ENCODE measurements at regions not wholly inside any gene's neighbourhood (a gene's known extent, or its start where the extent isn't known, plus 50 kb on each side); places are given as distances from the start of the nearest gene placed in this dataset.

DNA sequence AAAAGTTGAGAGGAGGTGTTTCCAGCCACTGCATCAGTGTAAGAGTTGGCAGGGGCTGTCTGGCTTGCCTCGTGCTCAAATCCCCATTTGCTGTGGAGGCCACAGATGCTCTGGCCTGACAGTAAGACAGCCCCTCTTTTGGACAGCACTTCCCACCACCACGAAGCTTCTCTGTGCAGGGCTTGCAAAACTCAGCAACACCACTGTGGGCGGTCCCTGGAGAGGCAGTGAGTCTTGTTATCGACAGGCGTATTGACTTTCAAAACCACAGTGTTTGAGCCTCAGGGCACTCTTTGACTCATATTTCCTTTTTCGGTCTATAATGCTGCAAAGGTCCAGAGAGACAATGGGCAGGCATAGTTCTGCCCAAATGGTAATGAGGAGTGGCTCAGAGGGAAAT, 539.5 kb downstream of the EBF1 start:
- 68% methylated on average over 6 of the region's 6 CpGs for WGBS
- no peak overlapping the region for H3K4me3 ChIP-seq (ENCODE audit: low read depth, low read length)
- H3K36me3 ChIP-seq (ENCODE audit: insufficient read depth) = no peaks in the 10 kb centered on the region
- no peak for DNase-seq (ENCODE audit: extremely low spot score)
- H3K4me1 ChIP-seq (ENCODE audit: insufficient read depth) = no peaks in the 10 kb centered on the region
- no peak overlapping the region for H3K27ac ChIP-seq (ENCODE audit: low read depth)

DNA sequence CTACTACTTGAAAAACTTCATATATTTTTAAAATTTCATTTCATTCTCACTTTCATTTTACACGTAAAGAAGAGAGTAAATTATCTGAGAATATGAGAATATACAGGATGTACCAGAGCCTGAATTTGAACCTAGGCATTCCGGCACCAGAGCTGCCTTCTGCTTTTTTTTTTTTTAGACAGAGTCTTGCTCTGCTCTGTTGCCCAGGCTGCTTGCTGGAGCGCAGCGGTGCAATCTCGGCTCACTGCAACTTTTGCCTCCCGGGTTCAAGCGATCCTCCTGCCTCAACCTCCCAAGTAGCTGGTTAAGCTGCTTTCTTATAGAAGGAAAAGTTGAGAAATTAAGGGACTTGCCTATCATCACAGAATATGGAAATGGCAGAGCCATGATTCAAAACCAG, 540.1 kb downstream of the EBF1 start:
- Histone ChIP-seq H3K27ac (ENCODE audit: low read depth) (no peak overlapping the region), H3K36me3 (ENCODE audit: insufficient read depth) (no peaks in the 10 kb centered on the region), H3K4me1 (ENCODE audit: insufficient read depth) (no peaks in the 10 kb centered on the region), H3K4me3 (ENCODE audit: low read depth, low read length) (no peak overlapping the region)
- WGBS = 93% methylated on average over 7 of the region's 7 CpGs
- DNase-seq (ENCODE audit: extremely low spot score) = no peak

DNA sequence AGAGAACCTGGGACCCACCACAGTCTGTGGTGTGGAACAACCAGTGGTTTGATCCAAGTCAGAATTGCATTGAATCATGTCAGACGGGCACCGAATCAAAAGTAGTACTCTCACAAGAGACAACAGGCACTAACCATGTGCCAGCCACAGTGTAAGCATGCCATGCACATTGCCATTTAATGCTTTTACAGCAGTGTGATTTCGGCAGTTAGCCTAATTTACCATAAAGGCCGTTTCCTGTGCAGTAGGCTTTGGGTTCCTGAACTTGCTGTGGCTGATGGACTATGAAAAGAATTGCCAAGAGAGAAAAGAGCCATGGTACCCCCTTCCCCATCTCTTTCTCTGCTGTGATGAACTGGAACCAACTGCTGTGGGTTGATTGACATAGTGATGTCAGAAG, 540.6 kb downstream of the EBF1 start:
- no peaks in the 10 kb centered on the region for H3K4me1 ChIP-seq (ENCODE audit: insufficient read depth)
- no peaks in the 10 kb centered on the region for H3K36me3 ChIP-seq (ENCODE audit: insufficient read depth)
- no peak overlapping the region for H3K27ac ChIP-seq (ENCODE audit: low read depth)
- DNase-seq (ENCODE audit: extremely low spot score) = no peak
- no peak overlapping the region for H3K4me3 ChIP-seq (ENCODE audit: low read depth, low read length)
- 82% methylated on average over 4 of the region's 4 CpGs for WGBS

DNA sequence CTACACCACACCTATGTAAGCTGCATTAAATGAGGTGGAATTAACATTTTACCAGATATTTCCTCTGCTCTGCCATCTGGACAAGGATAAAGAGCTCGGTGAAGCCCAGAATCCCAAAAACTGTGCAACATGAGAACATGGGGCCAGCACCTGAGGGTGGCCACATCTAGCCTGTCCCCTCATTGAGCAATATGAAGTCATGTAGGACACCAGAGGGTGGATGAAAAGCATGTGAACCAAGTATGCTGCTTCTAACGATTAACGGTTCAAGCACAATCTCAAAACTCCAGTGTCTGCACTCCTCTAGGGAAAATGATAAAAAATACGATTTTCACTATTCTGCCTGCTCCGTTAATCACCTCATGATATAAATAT, 545.8 kb downstream of the EBF1 start:
- Histone ChIP-seq H3K27ac (ENCODE audit: low read depth) (no peak overlapping the region), H3K4me3 (ENCODE audit: low read depth, low read length) (no peak overlapping the region), H3K4me1 (ENCODE audit: insufficient read depth) (no peaks in the 10 kb centered on the region), H3K36me3 (ENCODE audit: insufficient read depth) (no peaks in the 10 kb centered on the region)
- DNase-seq (ENCODE audit: extremely low spot score) = no peak
- WGBS = 81% methylated on average over 5 of the region's 5 CpGs

DNA sequence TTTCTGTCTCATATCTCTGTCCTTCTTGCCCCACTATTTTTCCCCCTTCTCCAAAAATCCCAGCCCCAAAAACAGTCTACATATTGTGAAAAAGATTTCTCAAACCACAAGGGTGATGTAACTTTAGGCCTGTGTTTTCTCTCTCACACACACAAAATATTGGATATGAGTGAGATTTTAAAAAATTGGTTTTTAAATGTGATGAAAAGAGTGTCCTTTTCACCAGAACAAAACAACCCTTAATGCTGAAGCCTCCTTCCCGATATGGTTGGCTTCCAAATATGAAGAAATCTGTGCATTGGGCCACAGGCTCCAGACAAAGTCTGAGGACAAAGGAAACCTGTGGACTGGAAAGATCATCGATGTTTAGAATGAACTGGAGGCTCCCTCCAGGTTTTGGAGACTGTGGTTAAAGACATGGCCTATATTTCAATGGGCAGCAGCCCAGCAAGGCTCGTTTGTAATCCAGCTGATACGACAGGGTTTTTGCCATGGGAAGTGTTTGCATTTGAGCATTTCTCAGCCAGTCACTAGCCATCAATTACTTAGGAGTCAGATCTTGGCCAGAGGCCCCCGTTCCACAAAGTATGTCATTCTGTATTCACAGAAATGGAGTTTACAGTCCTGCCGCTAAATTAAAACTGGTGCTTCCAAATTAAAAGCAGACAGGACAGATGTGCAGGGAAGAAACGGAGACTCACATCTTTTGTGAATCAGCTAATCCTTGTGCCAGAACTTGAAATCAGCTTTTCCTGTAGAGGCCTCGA, 546.3 kb downstream of the EBF1 start:
- Histone ChIP-seq H3K27ac (ENCODE audit: low read depth) (no peak overlapping the region), H3K36me3 (ENCODE audit: insufficient read depth) (no peaks in the 10 kb centered on the region), H3K4me3 (ENCODE audit: low read depth, low read length) (no peak overlapping the region), H3K4me1 (ENCODE audit: insufficient read depth) (no peaks in the 10 kb centered on the region)
- DNase-seq (ENCODE audit: extremely low spot score) = peak; percentile 8
- 40% methylated on average over 8 of the region's 8 CpGs for WGBS

DNA sequence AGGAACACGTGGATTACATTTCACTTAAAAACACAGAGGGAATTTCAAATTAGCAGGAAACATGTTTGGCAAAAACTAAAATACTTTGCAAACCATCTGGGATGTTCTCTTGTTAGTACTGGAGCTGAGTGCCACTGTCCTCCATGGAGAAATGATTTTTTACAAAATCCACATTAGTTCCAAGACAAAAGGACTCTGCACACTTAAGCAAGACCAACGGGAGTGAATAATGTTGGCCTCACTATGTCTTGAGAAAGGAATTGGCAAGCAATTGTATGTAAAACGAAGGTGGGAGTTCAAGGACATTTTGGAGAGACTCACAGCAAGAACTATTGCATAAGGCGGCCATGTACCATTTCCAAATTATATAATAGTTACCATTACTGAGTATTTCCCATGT, 547.5 kb downstream of the EBF1 start:
- H3K4me3 ChIP-seq (ENCODE audit: low read depth, low read length) = no peak overlapping the region
- H3K27ac ChIP-seq (ENCODE audit: low read depth) = no peak overlapping the region
- H3K4me1 ChIP-seq (ENCODE audit: insufficient read depth) = no peaks in the 10 kb centered on the region
- H3K36me3 ChIP-seq (ENCODE audit: insufficient read depth) = no peaks in the 10 kb centered on the region
- WGBS = 75% methylated on average over 4 of the region's 4 CpGs
- no peak for DNase-seq (ENCODE audit: extremely low spot score)

DNA sequence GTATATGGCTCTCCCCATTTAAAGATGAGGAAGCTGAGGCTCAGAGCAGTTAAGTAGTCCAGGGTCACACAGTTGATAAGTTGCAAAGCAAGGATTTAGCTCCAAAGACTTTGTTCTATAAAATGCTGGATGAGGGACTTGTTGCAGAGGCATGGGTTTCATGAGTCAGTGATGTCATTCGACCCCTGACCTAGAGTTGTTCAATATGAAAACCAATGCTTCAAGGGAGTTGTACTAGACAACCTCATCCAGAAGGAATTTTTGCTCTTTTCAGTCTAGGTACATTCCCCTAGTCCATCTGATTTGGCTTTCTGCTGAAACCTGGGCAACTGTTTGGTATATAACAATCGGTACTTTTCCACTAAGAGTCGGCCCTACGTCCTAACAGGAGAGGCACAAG, 550.4 kb downstream of the EBF1 start:
- no peak for DNase-seq (ENCODE audit: extremely low spot score)
- Histone ChIP-seq H3K4me1 (ENCODE audit: insufficient read depth) (no peaks in the 10 kb centered on the region), H3K36me3 (ENCODE audit: insufficient read depth) (no peaks in the 10 kb centered on the region), H3K27ac (ENCODE audit: low read depth) (no peak overlapping the region), H3K4me3 (ENCODE audit: low read depth, low read length) (no peak overlapping the region)
- WGBS = 91% methylated on average over 4 of the region's 4 CpGs

DNA sequence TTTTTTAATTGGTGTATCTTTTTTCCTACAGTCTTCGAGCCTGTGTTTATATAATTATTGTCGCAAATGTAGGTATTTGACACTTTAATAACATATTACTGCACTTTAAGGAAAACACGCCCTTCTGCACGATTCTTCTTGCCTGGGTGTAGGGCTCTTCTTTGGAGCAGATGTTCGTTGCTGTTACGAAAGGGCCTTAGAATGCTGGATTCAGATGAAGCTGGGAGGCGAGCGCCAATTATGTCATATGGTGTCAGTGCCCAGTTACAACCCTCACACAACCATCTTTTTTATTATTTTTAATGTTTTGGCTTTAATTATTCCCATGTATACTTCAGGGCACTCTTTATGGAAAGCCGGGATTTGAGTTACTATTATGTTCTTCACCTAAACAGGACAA, 553.0 kb downstream of the EBF1 start:
- H3K36me3 ChIP-seq (ENCODE audit: insufficient read depth) = no peaks in the 10 kb centered on the region
- H3K27ac ChIP-seq (ENCODE audit: low read depth) = no peak overlapping the region
- no peak overlapping the region for H3K4me3 ChIP-seq (ENCODE audit: low read depth, low read length)
- DNase-seq (ENCODE audit: extremely low spot score) = no peak
- H3K4me1 ChIP-seq (ENCODE audit: insufficient read depth) = no peaks in the 10 kb centered on the region
- WGBS = 68% methylated on average over 9 of the region's 9 CpGs

DNA sequence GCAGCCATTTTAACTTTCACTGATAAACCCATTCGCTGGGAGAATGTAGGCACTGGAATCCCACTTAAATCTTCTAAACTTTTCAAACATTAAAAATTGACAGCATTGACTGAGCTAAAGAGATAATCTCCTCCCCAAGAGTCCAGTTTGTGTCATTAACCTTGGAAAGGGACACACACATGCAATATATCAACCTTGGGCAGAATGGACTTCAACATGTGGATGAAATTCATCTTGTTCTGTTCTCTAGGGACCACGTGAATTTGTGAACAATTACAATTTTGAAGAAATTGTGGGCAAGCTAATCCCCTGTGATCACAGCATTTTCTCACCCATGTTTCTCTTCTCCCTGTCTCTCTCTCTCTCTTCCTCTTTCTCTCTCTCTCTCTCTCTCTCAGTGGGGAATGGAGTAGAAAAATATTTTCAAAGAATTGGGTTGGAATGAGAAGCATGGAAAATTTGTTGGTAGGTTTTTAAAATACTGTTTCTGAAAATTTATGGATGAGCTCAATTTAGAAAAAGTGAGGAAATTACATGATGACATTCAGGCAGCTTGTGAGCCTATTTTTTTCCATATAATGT, 553.7 kb downstream of the EBF1 start:
- DNase-seq (ENCODE audit: extremely low spot score) = no peak
- 73% methylated on average over 2 of the region's 2 CpGs for WGBS
- H3K4me3 ChIP-seq (ENCODE audit: low read depth, low read length) = no peak overlapping the region
- no peak overlapping the region for H3K27ac ChIP-seq (ENCODE audit: low read depth)
- no peaks in the 10 kb centered on the region for H3K4me1 ChIP-seq (ENCODE audit: insufficient read depth)
- H3K36me3 ChIP-seq (ENCODE audit: insufficient read depth) = no peaks in the 10 kb centered on the region

DNA sequence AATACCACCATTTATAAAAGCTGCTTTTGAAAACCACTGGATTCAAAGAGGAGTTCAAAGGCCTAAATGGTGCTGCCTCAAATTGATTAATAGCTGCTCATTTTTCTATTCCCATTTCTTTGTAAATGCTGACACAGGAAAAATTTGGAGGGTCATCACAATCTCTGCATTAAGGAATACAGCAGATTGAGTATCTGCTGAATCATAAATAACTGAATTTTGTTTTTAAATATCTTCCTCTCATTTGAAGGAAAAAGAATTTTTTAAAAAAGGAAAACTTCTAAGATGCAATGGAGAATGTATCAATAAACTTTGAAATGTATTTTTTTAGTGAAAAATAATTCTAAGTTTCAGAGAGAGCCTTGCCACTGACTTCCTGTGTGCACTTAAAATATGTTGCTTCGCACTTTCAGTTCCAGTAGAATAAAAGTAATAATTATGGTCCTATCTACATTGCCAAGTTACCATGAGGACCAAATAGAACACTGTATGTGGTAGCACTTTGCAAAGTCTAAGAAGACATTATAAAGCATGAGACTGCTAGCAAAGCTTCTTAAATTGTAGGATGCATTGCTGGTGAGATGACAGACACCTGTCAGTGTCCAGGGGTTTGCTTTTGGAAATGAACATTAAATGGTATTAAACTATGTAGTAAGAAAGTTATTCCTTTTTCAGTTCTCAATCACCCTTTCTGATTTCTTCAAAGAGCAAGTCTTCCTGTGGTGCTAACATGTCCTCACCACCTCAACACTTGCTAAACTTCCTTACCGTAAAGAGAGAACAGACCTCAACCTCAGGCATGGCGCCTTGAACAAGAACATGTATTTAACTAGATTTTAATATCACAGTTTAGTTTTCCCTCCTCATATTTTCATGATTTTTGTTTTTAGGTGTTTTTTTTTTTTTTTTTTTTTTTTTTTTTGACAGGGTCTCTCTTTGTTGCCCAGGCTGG, 555.1 kb downstream of the EBF1 start:
- 96% methylated on average over 3 of the region's 3 CpGs for WGBS
- Histone ChIP-seq H3K36me3 (ENCODE audit: insufficient read depth) (no peaks in the 10 kb centered on the region), H3K27ac (ENCODE audit: low read depth) (no peak overlapping the region), H3K4me3 (ENCODE audit: low read depth, low read length) (no peak overlapping the region), H3K4me1 (ENCODE audit: insufficient read depth) (no peaks in the 10 kb centered on the region)
- no peak for DNase-seq (ENCODE audit: extremely low spot score)

DNA sequence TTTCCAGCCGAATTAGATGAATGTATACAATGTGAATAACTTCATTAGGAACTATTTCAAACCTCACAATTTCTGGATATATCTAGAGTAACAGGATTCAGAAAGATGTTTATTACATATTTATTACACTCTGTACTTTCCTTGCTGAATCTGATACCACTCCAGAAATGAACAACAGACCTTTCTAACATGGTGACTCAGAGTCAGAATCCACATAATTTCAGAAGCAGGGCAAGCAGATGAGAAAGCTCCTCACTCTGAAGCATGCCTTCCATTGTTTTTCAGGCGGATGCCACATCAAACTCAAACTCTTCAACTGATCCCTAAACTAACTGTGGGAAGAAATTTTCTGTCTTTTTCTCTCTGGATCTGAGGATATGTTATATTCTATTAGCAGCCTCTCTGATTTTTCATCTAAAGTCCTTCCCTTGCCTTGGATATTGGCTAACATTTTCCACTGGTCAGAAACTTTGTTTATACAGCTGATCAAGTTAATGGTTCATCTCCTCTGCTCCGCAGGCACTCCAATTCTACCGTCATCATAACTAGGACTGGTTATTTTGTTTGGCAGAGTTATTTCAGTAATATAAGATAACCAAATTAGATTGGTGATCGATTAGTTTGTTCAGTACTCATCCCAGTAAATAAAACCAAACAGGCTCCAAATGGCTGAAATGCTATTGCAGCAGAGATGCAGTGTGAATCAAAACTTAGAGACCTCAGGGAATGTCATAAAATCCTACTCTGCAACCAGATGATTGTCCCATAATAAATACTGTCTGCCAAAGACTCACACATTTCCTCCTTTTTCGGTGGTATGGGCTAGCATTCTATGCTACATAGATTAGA, 556.0 kb downstream of the EBF1 start:
- no peak for DNase-seq (ENCODE audit: extremely low spot score)
- Histone ChIP-seq H3K4me1 (ENCODE audit: insufficient read depth) (no peaks in the 10 kb centered on the region), H3K27ac (ENCODE audit: low read depth) (no peak overlapping the region), H3K36me3 (ENCODE audit: insufficient read depth) (no peaks in the 10 kb centered on the region), H3K4me3 (ENCODE audit: low read depth, low read length) (no peak overlapping the region)
- WGBS = 75% methylated on average over 6 of the region's 6 CpGs

DNA sequence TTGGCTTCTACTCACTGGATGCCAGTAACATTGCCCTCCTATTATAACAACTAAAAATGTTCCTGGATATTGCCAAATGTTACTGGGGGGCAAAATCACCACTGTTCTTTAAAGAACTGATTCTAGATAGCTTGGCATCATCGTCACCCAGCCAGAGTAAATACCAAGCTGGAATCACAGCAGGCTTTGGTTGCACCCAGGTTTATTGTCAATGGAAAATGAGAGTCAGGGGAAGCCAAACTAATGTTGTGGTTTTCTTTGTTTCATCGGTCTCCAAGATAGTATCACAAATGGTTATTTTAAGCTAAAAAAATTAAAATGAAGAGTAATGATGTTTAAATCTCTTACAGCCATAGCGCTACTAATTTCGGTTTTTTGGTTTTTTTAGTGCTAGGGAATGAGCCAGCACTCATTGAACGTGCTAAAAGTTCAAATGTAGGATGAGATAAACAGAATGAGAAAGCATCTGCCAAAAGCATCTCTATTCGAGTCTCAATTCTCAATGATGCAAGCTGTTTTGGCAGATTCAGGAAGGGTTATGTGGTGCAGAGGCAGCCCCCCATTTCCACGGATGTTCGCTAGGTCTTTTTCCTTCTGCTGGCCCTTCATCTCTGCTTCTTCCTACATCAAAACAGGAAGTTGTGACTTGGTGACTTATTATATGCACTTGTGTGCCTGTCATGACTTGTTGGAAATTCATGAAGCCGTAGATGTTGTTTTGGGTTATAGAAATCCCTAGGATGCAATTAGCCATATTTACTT, 558.0 kb downstream of the EBF1 start:
- H3K4me3 ChIP-seq (ENCODE audit: low read depth, low read length) = no peak overlapping the region
- no peak overlapping the region for H3K27ac ChIP-seq (ENCODE audit: low read depth)
- no peak for DNase-seq (ENCODE audit: extremely low spot score)
- H3K36me3 ChIP-seq (ENCODE audit: insufficient read depth) = no peaks in the 10 kb centered on the region
- no peaks in the 10 kb centered on the region for H3K4me1 ChIP-seq (ENCODE audit: insufficient read depth)
- 82% methylated on average over 9 of the region's 9 CpGs for WGBS
